Adrenal gland (tissue), 9 donors: ENCODE measurements at regions not wholly inside any gene's neighbourhood (a gene's known extent, or its start where the extent isn't known, plus 50 kb on each side); places are given as distances from the start of the nearest gene placed in this dataset.

ENCODE experiments used
- DNase-seq, 7 donors: peaks; one replicate each; pipeline ENCODE4 v3.0.0-alpha.2; 2019 to 2020
- H3K27ac ChIP-seq, 5 donors: fragments of 200-600 bp; sonication (generic) in 4 of 5; 1 replicate in 3 of 5; 2 replicates in 2 of 5; pipeline versions ENCODE4 v1.5.1 to v1.8.0; 2016 to 2020; ENCODE audit warnings: mild to moderate bottlenecking in 1 of 5
- H3K27me3 ChIP-seq: fragments of 200-600 bp; 2 replicates; pipeline ENCODE4 v1.8.0; 2021
- H3K36me3 ChIP-seq, 2 donors: fragments of 200-600 bp; replicated peaks in 1 of 2; 1 replicate in 1 of 2; 2 replicates in 1 of 2; pipeline versions ENCODE4 v1.5.1 to v1.8.0; 2018 to 2022
- H3K4me1 ChIP-seq, 2 donors: fragments of 200-600 bp; replicated peaks in 1 of 2; 1 replicate in 1 of 2; 2 replicates in 1 of 2; pipeline versions ENCODE4 v1.5.1 to v1.8.0; 2018 to 2021
- H3K4me3 ChIP-seq, 4 donors: fragments of 200-600 bp; sonication (generic) in 3 of 4; one replicate each; pipeline ENCODE4 v1.5.1; 2016 to 2018
- H3K9me3 ChIP-seq, 3 donors: fragments of 200-600 bp; sonication (generic) in 1 of 3; replicated peaks in 1 of 3; 1 replicate in 2 of 3; 2 replicates in 1 of 3; pipeline versions ENCODE4 v1.5.1 to v1.8.0; 2016 to 2021
- POLR2A ChIP-seq, 2 donors: fragments of 450-650 bp; IDR thresholded peaks; one replicate each; pipeline ENCODE4 v1.6.1; 2017; ENCODE audit warnings: antibody characterized with exemption in 2 of 2, mild to moderate bottlenecking in 2 of 2, moderate library complexity in 1 of 2
- WGBS, 4 donors: extraction: QIAGEN DNeasy Blood & Tissue Kit in 2 of 4; methylation state at CpG; one replicate each; pipeline versions ENCODE4 v1.1.5 to v1.1.7; 2013 to 2017; 5-methylcytosine and 5-hydroxymethylcytosine counted together
- intact Hi-C, 2 donors: fragments of 100-400 bp; cut with DNase I; formaldehyde crosslinking; loops; one replicate each; pipeline versions ENCODE4 v1.14.1 to v1.15.0; 2022 to 2023
- TF ChIP-seq, protein P1 (sequence below), 6 experiments: fragments of 450-650 bp in 4 of 6; fragments of 200-600 bp in 2 of 6; sonication (generic) in 1 of 6; IDR thresholded peaks; 1 replicate in 5 of 6; 2 replicates in 1 of 6; pipeline versions ENCODE4 v1.5.1 to v1.8.0; 2016 to 2021; ENCODE audit warnings: antibody characterized with exemption in 6 of 6, mild to moderate bottlenecking in 2 of 6, moderate library complexity in 1 of 6
- donor health status: healthy with polysubstance abuse.
- donor health status: Bipolar disorder and iron deficiency.
- donor health status: DM: yes; HTN: yes; CAD: no.
- donor health status: DM: no; HTN: no; CAD: no.
- donor health status: DM: no; HTN: no; CAD: no.

DNA sequence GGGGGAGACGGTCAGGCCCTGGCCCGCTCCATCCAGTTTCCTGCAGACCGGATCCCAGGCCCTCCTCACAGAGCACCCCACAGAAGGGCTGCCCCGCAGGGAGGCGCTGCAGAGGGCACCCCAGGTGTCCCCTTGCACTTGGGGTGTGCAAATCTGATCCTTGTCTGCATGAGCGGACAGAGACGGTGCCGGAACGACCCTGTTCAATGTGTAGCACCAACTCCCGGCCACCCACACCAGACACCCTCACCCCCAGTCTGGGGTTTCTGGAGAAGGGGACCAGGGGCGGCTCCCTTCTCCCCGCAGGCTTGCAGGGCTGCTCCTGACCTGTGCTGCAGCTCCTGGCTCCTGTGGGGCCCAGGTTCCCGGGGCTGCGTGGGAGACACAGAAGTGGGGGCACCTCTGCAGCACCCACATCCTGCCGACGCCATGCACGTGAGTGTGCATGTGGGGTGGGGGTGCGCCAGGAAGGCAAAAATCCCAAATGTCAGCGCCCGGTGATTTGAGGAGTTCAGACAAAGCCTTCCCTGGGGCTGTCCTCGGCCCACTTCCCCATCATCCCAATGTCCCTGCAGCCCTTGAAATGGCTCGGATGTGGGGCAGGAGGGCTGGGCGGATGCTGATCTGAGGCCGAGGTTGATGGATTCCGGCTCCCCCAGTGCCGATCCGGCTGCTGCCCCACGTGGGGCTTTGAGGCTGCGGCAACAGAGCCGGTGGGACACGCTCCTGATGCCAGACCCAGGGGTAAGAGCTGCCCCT, 85.3 kb upstream of the BHLHE23 start:
- Histone ChIP-seq H3K27ac (no peak overlapping the region), H3K9me3 (no peaks in the 10 kb centered on the region), H3K4me3 (no peak overlapping the region), H3K4me1 (no peaks in the 10 kb centered on the region), H3K36me3 (no peaks in the 10 kb centered on the region), H3K27me3 (peaks cover 11% of the 10 kb centered on the region)
- TF ChIP-seq, protein P1, sequence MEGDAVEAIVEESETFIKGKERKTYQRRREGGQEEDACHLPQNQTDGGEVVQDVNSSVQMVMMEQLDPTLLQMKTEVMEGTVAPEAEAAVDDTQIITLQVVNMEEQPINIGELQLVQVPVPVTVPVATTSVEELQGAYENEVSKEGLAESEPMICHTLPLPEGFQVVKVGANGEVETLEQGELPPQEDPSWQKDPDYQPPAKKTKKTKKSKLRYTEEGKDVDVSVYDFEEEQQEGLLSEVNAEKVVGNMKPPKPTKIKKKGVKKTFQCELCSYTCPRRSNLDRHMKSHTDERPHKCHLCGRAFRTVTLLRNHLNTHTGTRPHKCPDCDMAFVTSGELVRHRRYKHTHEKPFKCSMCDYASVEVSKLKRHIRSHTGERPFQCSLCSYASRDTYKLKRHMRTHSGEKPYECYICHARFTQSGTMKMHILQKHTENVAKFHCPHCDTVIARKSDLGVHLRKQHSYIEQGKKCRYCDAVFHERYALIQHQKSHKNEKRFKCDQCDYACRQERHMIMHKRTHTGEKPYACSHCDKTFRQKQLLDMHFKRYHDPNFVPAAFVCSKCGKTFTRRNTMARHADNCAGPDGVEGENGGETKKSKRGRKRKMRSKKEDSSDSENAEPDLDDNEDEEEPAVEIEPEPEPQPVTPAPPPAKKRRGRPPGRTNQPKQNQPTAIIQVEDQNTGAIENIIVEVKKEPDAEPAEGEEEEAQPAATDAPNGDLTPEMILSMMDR (IDR thresholded peaks at IDR 0.05): no peak
- no peak for TF ChIP-seq POLR2A (IDR thresholded peaks at IDR 0.05)
- peak in 4 of 7 donors; percentile 3 to 24 (median 7) for DNase-seq
- intact Hi-C loops: no loop called here
- WGBS, 4 donors: 72 to 90% (median 76%) methylated on average over 9 to 31 of the region's 31 CpGs

DNA sequence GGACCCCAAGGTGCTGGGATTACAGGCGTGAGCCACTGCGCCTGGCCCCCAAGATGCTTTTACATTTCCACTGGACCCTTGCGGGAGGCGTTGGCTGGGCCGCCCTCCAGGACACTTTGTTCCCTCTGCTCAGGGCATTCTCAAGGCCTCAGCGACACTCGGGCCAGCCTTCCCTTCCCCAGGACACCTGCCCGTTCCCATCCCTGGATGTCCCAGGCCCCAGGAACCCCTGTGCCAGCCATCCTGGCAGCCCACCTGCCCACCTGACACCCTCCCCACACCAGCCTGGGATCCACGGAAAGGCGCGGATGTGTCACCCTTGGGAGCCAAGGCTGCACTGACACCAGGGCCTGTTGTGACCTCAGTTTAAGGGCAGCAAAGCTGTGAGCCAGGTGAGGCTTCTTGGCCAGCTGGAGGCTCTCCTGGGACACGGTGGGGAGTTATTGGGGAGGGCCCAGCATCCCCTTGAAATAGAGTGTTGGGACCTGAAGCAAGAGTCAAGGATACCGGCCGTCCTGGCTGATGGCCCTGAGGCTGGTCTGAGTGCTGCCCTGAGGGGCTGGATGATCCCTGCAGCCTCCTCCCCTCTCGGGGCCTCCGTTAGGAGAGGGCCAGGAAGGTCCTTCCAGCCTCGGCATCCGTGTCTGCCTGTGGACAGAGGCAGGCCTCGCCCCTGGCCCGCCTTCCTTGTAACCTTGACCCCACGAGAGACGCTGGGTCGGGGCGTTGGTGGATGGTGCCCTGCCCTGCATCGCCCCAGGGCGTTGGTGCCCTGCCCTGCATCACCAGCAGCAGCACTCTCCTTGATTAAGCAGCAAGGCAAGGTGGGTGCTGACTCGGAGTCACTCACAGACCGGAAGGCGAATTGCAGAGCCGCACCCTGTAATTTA, 84.2 kb upstream of the BHLHE23 start:
- Histone ChIP-seq H3K36me3 (no peaks in the 10 kb centered on the region), H3K9me3 (no peaks in the 10 kb centered on the region), H3K27ac (no peak overlapping the region), H3K27me3 (peaks cover 5% of the 10 kb centered on the region), H3K4me3 (no peak overlapping the region), H3K4me1 (no peaks in the 10 kb centered on the region)
- 73 to 84% (median 80%) methylated on average over 20 to 30 of the region's 30 CpGs for WGBS, 4 donors
- TF ChIP-seq, protein P1 (IDR thresholded peaks at IDR 0.05): no peak
- no peak for TF ChIP-seq POLR2A (IDR thresholded peaks at IDR 0.05)
- intact Hi-C loops: no loop called here
- DNase-seq: peak in 4 of 7 donors; percentile 2 to 38 (median 10)

DNA sequence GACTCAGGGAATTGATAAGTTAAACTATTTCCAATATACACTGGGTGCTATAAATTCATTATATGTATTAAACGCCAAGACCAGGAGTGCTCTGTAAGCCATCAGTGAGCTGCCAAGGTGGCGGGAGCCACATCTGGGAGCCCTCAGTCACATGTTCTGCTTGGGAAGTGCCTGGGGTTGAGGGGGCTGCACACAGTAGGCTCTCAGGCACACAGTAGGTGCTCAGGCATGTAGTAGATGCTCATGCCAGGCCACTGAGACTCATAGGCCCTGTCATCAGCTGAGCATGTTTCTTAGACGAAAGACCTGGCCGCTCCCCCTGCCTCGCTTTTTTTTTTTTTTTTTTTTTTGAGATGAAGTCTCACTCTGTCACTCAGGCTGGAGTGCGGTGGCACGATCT, 83.3 kb upstream of the BHLHE23 start:
- no peak for TF ChIP-seq POLR2A (IDR thresholded peaks at IDR 0.05)
- TF ChIP-seq, protein P1 (IDR thresholded peaks at IDR 0.05): no peak
- WGBS, 4 donors: 71 to 87% (median 78%) methylated on average over 5 to 7 of the region's 7 CpGs
- no peaks in the 10 kb centered on the region for H3K36me3 ChIP-seq
- DNase-seq: peak in 1 of 7 donors; percentile 0
- H3K9me3 ChIP-seq: no peaks in the 10 kb centered on the region
- H3K4me1 ChIP-seq: no peaks in the 10 kb centered on the region
- intact Hi-C loops: no loop called here
- H3K27ac ChIP-seq: no peak overlapping the region
- H3K4me3 ChIP-seq: no peak overlapping the region
- H3K27me3 ChIP-seq: peaks cover 5% of the 10 kb centered on the region
